ENCODE measurements at regions not wholly inside any gene's neighbourhood (a gene's known extent, or its start where the extent isn't known, plus 50 kb on each side); places are given as distances from the start of the nearest gene placed in this dataset.

DNA sequence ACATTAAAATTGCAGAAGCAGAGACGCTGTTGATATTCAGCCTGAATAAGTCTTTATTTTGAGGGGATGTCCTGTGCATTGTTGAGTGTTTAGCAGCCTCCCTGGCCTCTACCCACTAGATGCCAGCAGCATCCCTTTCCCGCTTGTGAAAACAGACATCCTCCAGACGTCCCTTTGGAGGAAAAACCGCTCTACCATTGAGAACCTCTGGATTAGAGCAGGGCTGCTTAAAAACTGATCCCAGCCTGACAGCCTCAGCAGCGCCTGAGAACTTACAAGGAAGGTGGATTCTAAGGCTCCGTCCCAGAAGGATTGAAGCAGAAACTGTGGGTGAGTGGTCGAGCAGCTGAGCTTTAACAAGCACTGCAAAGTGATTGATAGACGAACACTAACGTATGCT is 349.7 kb downstream of the CYRIA start:
- TF ChIP-seq CTCF (IDR thresholded peaks at IDR 0.05; ENCODE audit: insufficient read depth, low read length, severe bottlenecking): no peak

GRCh38 chr2:16315458-16315835 is 350.2 kb downstream of the CYRIA start:
- no peak for TF ChIP-seq CTCF (IDR thresholded peaks at IDR 0.05; ENCODE audit: insufficient read depth, low read length, severe bottlenecking)
- Histone ChIP-seq H3K36me3 (ENCODE audit: control insufficient read depth, insufficient read depth, low read length) (no peaks in the 10 kb centered on the region), H3K4me3 (ENCODE audit: low read depth, low read length) (no peak overlapping the region), H3K27me3 (ENCODE audit: control insufficient read depth, insufficient read depth, low read length) (no peaks in the 10 kb centered on the region)
- DNase-seq (ENCODE audit: low read depth): no peak
- FAIRE-seq: no peak

More for the DNA sequence above, 349.7 kb downstream of the CYRIA start:
- FAIRE-seq (no peak), DNase-seq (ENCODE audit: low read depth) (no peak)
- Histone ChIP-seq H3K4me3 (ENCODE audit: low read depth, low read length) (no peak overlapping the region), H3K27me3 (ENCODE audit: control insufficient read depth, insufficient read depth, low read length) (no peaks in the 10 kb centered on the region), H3K36me3 (ENCODE audit: control insufficient read depth, insufficient read depth, low read length) (no peaks in the 10 kb centered on the region)

DNA sequence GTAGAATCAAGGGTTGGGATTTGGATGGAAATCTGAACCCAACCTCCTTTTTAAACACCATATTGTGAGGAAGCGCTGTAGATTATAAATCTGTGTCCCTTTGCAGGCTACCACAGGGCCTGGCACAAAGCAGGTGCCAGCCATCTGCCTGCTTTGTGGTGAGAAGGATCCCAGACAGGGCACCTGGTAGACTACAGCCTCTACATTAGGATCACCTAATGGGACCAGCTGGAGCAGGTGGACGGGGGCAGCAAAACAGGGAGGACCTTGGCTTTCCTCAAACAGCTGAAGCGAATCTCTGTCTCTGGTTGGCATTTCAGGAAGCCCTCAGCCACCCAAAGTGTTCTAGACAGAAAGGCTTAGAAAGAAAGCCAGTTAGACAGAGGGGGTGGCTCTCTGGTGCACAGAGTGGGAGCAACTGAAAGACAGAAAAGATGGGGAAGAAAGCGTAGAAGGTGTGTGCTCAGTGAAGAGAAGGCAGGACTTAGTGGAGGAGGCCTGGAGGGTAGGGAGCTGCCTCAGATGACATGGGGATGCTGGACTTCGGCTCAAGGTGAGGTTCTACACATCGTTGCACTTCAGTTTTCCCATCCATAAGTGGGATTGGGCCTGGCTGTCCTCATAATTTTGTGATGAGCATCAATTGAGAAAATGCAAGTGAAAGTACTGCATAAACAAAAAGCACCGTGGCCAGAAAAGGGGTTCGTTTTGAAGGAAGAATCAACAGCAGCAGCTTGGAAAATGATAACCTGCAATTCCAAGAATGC is 350.8 kb downstream of the CYRIA start:
- no peak for DNase-seq (ENCODE audit: low read depth)
- FAIRE-seq: no peak
- Histone ChIP-seq H3K36me3 (ENCODE audit: control insufficient read depth, insufficient read depth, low read length) (no peaks in the 10 kb centered on the region), H3K27me3 (ENCODE audit: control insufficient read depth, insufficient read depth, low read length) (no peaks in the 10 kb centered on the region), H3K4me3 (ENCODE audit: low read depth, low read length) (no peak overlapping the region)
- no peak for TF ChIP-seq CTCF (IDR thresholded peaks at IDR 0.05; ENCODE audit: insufficient read depth, low read length, severe bottlenecking)

DNA sequence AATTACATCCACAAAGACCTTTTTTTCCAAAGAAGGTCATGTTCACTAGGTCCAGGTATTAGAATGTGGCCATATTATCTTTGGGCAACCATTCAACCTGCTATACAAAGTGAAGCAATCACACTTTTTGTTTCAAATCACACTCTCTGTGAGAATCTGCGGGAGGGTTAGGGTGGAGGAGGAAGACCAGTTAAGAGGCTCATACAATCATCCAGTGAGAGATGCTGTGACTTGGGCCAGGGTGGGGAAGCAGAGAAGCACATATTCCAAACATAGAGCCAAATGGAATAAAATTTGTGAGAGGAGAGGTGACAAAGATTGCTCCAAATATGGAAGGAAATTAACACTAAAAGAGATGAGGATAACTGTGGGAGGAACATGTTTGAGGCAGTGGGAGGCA is 351.6 kb downstream of the CYRIA start:
- no peak for TF ChIP-seq CTCF (IDR thresholded peaks at IDR 0.05; ENCODE audit: insufficient read depth, low read length, severe bottlenecking)
- FAIRE-seq: no peak
- Histone ChIP-seq H3K27me3 (ENCODE audit: control insufficient read depth, insufficient read depth, low read length) (no peaks in the 10 kb centered on the region), H3K36me3 (ENCODE audit: control insufficient read depth, insufficient read depth, low read length) (no peaks in the 10 kb centered on the region), H3K4me3 (ENCODE audit: low read depth, low read length) (no peak overlapping the region)
- no peak for DNase-seq (ENCODE audit: low read depth)

- no peak for FAIRE-seq
These were observed 352.2 kb downstream of the CYRIA start for GRCh38 chr2:16313235-16313975.

More at GRCh38 chr2:16313235-16313975, 352.2 kb downstream of the CYRIA start:
- no peak for TF ChIP-seq CTCF (IDR thresholded peaks at IDR 0.05; ENCODE audit: insufficient read depth, low read length, severe bottlenecking)
- H3K36me3 ChIP-seq (ENCODE audit: control insufficient read depth, insufficient read depth, low read length): no peaks in the 10 kb centered on the region
- no peaks in the 10 kb centered on the region for H3K27me3 ChIP-seq (ENCODE audit: control insufficient read depth, insufficient read depth, low read length)
- H3K4me3 ChIP-seq (ENCODE audit: low read depth, low read length): no peak overlapping the region
- no peak for DNase-seq (ENCODE audit: low read depth)
